HG02610 (cell line): ENCODE measurements at regions not wholly inside any gene's neighbourhood (a gene's known extent, or its start where the extent isn't known, plus 50 kb on each side); places are given as distances from the start of the nearest gene placed in this dataset.

Source experiments
- ATAC-seq: cut with Tn5 transposase; IDR thresholded peaks from one replicate; pipeline ENCODE4 v1.9.1; 2021; ENCODE audit warnings: mild to moderate bottlenecking, moderate library complexity; ENCODE audit not compliant: unreplicated experiment

GRCh38 chr11:127223026-127223425, 222.5 kb upstream of the KIRREL3 start:
- no peak for ATAC-seq

- ATAC-seq: no peak
These were observed 219.1 kb upstream of the KIRREL3 start for GRCh38 chr11:127219704-127220103.

- no peak for ATAC-seq
These were observed 217.7 kb upstream of the KIRREL3 start for GRCh38 chr11:127218275-127218608.

- ATAC-seq: no peak
These were observed 217.1 kb upstream of the KIRREL3 start for GRCh38 chr11:127217452-127218274.

GRCh38 chr11:127205688-127206217, 205.2 kb upstream of the KIRREL3 start:
- ATAC-seq: no peak

- ATAC-seq: no peak
These were observed 202.9 kb upstream of the KIRREL3 start for GRCh38 chr11:127203490-127203889.

GRCh38 chr11:127202105-127202504, 201.5 kb upstream of the KIRREL3 start:
- ATAC-seq: no peak

- no peak for ATAC-seq
These were observed 198.8 kb upstream of the KIRREL3 start for GRCh38 chr11:127199306-127199801.

- ATAC-seq: no peak
These were observed 195.0 kb upstream of the KIRREL3 start for GRCh38 chr11:127195501-127196120.

GRCh38 chr11:127194521-127194920, 194.0 kb upstream of the KIRREL3 start:
- no peak for ATAC-seq

- no peak for ATAC-seq
These were observed 193.4 kb upstream of the KIRREL3 start for GRCh38 chr11:127193950-127194349.

GRCh38 chr11:127191689-127192088, 191.1 kb upstream of the KIRREL3 start:
- ATAC-seq: no peak

GRCh38 chr11:127191261-127191660, 190.7 kb upstream of the KIRREL3 start:
- no peak for ATAC-seq

- no peak for ATAC-seq
These were observed 182.1 kb upstream of the KIRREL3 start for GRCh38 chr11:127182586-127183203.

- no peak for ATAC-seq
These were observed 156.7 kb upstream of the KIRREL3 start for GRCh38 chr11:127157225-127157624.

GRCh38 chr11:127149410-127149809, 148.8 kb upstream of the KIRREL3 start:
- ATAC-seq: no peak

GRCh38 chr11:127143251-127143650, 142.7 kb upstream of the KIRREL3 start:
- ATAC-seq: no peak

GRCh38 chr11:127138613-127139012, 138.0 kb upstream of the KIRREL3 start:
- no peak for ATAC-seq

GRCh38 chr11:127137771-127138280, 137.3 kb upstream of the KIRREL3 start:
- ATAC-seq: no peak

GRCh38 chr11:127136438-127136837, 135.9 kb upstream of the KIRREL3 start:
- no peak for ATAC-seq

- ATAC-seq: no peak
These were observed 134.7 kb upstream of the KIRREL3 start for GRCh38 chr11:127135256-127135655.
